AG09319 (cell line): ENCODE measurements at regions not wholly inside any gene's neighbourhood (a gene's known extent, or its start where the extent isn't known, plus 50 kb on each side); places are given as distances from the start of the nearest gene placed in this dataset.
"Not testable (repeated sequence)": the region's sequence is repeated elsewhere in the genome, so short reads cannot be mapped to it uniquely, and the experiment has no call there.

ENCODE experiments used
- DNase-seq: peaks from one replicate; pipeline ENCODE4 v3.0.0-alpha.2; 2010; ENCODE audit warnings: low read depth; ENCODE audit errors: extremely low read depth
- CTCF ChIP-seq: IDR thresholded peaks from 2 replicates; pipeline ENCODE4 v1.5.1; 2011; ENCODE audit warnings: low read depth, mild to moderate bottlenecking, inconsistent platforms, low read length, moderate library complexity

- no peak for TF ChIP-seq CTCF
- DNase-seq, result no peak
Measured at GRCh38 chr22:22167791-22168189, 76.8 kb upstream of the VPREB1 start.

- DNase-seq, result no peak
- no peak for TF ChIP-seq CTCF
Measured at GRCh38 chr22:22166941-22167713, 77.5 kb upstream of the VPREB1 start.

- TF ChIP-seq CTCF, result no peak
- no peak for DNase-seq
Measured at GRCh38 chr22:22165936-22166710, 78.5 kb upstream of the VPREB1 start.

- DNase-seq, result no peak
- no peak for TF ChIP-seq CTCF
Measured at GRCh38 chr22:22164541-22165272, 79.9 kb upstream of the VPREB1 start.

- no peak for TF ChIP-seq CTCF
- no peak for DNase-seq
Measured at GRCh38 chr22:22161924-22162851, 82.4 kb upstream of the VPREB1 start.

GRCh38 chr22:22160768-22161167 lies 83.8 kb upstream of the VPREB1 start:
- DNase-seq, result not testable (repeated sequence)

- DNase-seq, result no peak
- no peak for TF ChIP-seq CTCF
Measured at GRCh38 chr22:22159384-22159783, 85.2 kb upstream of the VPREB1 start.
